ENCODE measurements at regions not wholly inside any gene's neighbourhood (a gene's known extent, or its start where the extent isn't known, plus 50 kb on each side); places are given as distances from the start of the nearest gene placed in this dataset.
A peak's percentile ranks its signal among the peaks of the same experiment; 100 is the strongest.

DNA sequence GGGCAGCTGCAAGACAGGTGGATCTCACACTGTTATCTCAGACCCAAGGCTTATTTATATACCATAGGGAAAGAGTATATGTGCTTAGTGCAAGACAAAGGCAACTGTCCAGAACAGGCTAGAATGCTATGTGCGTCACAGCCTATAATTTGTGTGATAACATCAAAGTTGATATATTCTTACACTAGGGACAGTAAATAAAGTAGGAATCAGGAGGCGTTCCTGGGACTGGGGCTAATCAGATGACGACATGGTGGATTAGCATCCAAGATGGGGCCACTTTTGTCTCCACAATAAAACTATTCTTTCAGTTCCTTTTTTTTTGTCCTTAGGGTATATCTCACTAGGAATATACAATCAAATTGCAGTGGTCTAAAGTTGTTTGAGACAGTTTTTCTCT is 54.9 kb upstream of the IER3 start (continued):
- no peak for TF ChIP-seq ZFP1 (CRISPR knock-in tag; IDR thresholded peaks at IDR 0.05)
- TF ChIP-seq NR2C2 (CRISPR knock-in tag; IDR thresholded peaks at IDR 0.05), result no peak
- peak; percentile 47; the same call in 1 of the 2 replicates for TF ChIP-seq NR2C2 (tag; IDR thresholded peaks at IDR 0.05)
- no peak for TF ChIP-seq NR4A1 (CRISPR knock-in tag; IDR thresholded peaks at IDR 0.05)
- TF ChIP-seq NR4A1 (tag; IDR thresholded peaks at IDR 0.05), result peak; percentile 88
- peak; percentile 27; the same call in 1 of the 2 replicates for TF ChIP-seq CREM (IDR thresholded peaks at IDR 0.05; ENCODE audit: low read depth)
- TF ChIP-seq, protein P1, sequence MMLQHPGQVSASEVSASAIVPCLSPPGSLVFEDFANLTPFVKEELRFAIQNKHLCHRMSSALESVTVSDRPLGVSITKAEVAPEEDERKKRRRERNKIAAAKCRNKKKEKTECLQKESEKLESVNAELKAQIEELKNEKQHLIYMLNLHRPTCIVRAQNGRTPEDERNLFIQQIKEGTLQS (IDR thresholded peaks at IDR 0.05), result peak; percentile 16; the same call in 1 of the 2 replicates
- TF ChIP-seq, protein P1 (CRISPR knock-in tag; conservative IDR thresholded peaks at IDR 0.05), result no peak

DNA sequence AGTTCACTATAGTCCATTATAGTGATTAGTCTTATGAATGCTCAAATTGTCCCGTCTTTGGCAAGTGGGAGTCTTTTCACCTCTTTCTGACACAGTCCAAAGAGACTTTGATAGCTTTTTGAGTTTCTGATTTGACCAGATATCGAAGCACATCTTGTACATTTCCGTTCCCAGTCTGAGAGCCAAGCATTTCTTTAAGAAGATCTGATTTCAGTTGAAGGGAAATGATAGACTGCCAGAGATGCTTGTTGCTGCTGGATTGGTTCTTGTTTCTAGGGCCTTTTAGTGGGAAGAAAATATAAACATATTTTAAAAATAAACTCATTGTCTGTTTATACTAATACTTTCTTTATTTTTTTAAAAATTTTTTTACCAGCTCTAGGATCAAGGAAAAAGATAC is 54.1 kb upstream of the IER3 start:
- BruUV-seq (replicated peaks), result no TSS peak
- H3K27me3 ChIP-seq (ENCODE audit: control insufficient read depth in 2 of 2, insufficient read depth in 2 of 2, low read length in 2 of 2), result no peaks in the 10 kb centered on the region
- H3K27ac ChIP-seq (ENCODE audit: extremely low read depth, low read depth, low read length), result no peak overlapping the region
- H3K4me3 ChIP-seq, result no peak overlapping the region
- in situ Hi-C loops (cut with MboI), result no loop called here
- WGBS (ENCODE audit: insufficient coverage, low coverage, missing lambda C conversion rate), result 40% methylated on average over 3 of the region's 3 CpGs
- ATAC-seq (no peak), DNase-seq (ENCODE audit: extremely low read depth in 1 of 4, low spot score in 3 of 4) (no peak), FAIRE-seq (no peak)
- POLR2A ChIA-PET, result interaction anchor here (0.6 to 1.0 kb wide), 3 partner anchors 10 to 412 kb away, joined by 3 to 4 read pairs (median 4); no protein-coding TSS in a partner anchor
- no peak overlapping the region for H2AFZ ChIP-seq (ENCODE audit: low read depth, low read length)
- H3K79me2 ChIP-seq (ENCODE audit: control insufficient read depth, insufficient read depth, low read length), result no peaks in the 10 kb centered on the region
- intact Hi-C loops (cut with micrococcal nuclease), result no loop called here
- H3K4me1 ChIP-seq (replicated peaks in 1 of 2; ENCODE audit: control insufficient read depth in 2 of 2, insufficient read depth in 2 of 2, low read length in 2 of 2), result peaks cover 18 to 48% of the 10 kb centered on the region in 2 experiments
- no peak overlapping the region for H3K4me2 ChIP-seq (ENCODE audit: insufficient read depth, low read length)
- no peaks in the 10 kb centered on the region for H3K9me1 ChIP-seq (ENCODE audit: control insufficient read depth, insufficient read depth, low read length)
- H3K36me3 ChIP-seq (ENCODE audit: control insufficient read depth, insufficient read depth, low read length), result no peaks in the 10 kb centered on the region
- CTCF ChIA-PET (ENCODE audit: low intra/inter-chr PET ratio), result no interaction called here
- H3K9ac ChIP-seq (ENCODE audit: insufficient read depth in 1 of 2, low read depth in 2 of 2, low read length in 2 of 2), result no peak overlapping the region
- H3K9me3 ChIP-seq (replicated peaks; ENCODE audit: control insufficient read depth, insufficient read depth, low read depth, low read length), result no peaks in the 10 kb centered on the region
- no peaks in the 10 kb centered on the region for H4K20me1 ChIP-seq (replicated peaks; ENCODE audit: control insufficient read depth, insufficient read depth, low read length)
- no peak for TF ChIP-seq ATF1 (CRISPR knock-in tag; IDR thresholded peaks at IDR 0.05)
- TF ChIP-seq ATF1 (tag; IDR thresholded peaks at IDR 0.05), result no peak
- TF ChIP-seq ZBTB1 (CRISPR knock-in tag; IDR thresholded peaks at IDR 0.05; ENCODE audit: borderline replicate concordance, low read depth), result no peak
- no peak for TF ChIP-seq KLF16 (IDR thresholded peaks at IDR 0.05)
- no peak for TF ChIP-seq ZNF445 (CRISPR knock-in tag; IDR thresholded peaks at IDR 0.05; ENCODE audit: low read depth)
- TF ChIP-seq SIN3B (IDR thresholded peaks at IDR 0.05; ENCODE audit: low read depth), result no peak
- TF ChIP-seq PYGO2 (tag; IDR thresholded peaks at IDR 0.05), result no peak

Data from K562 (cell line).